CD4-positive, CD25-positive, alpha-beta regulatory T cell (primary cell): ENCODE measurements at regions not wholly inside any gene's neighbourhood (a gene's known extent, or its start where the extent isn't known, plus 50 kb on each side); places are given as distances from the start of the nearest gene placed in this dataset.

Source experiments
- ATAC-seq, 2 donors: fragments of 150-1000 bp; cut with Tn5 transposase; one replicate each; pipeline ENCODE4 v1.10.0; 2021; ENCODE audit warnings: low read depth in 2 of 2, moderate number of reproducible peaks in 2 of 2, moderate library complexity in 1 of 2
- DNase-seq, 3 donors: peaks; one replicate each; pipeline versions ENCODE4 v3.0.0 to v3.0.0-alpha.2; 2012 to 2022; ENCODE audit warnings: mixed read lengths in 1 of 3
- H3K27ac ChIP-seq: one replicate; pipeline ENCODE4 v1.7.0; 2013; ENCODE audit warnings: mild to moderate bottlenecking, low read length; ENCODE audit not compliant: insufficient read depth, poor library complexity, severe bottlenecking
- H3K27me3 ChIP-seq: one replicate; pipeline ENCODE4 v1.7.0; 2013; ENCODE audit warnings: low read length; ENCODE audit not compliant: control insufficient read depth, insufficient read depth
- H3K36me3 ChIP-seq: one replicate; pipeline ENCODE4 v1.7.0; 2013; ENCODE audit warnings: mild to moderate bottlenecking, low read length, moderate library complexity; ENCODE audit not compliant: control insufficient read depth, insufficient read depth
- H3K4me1 ChIP-seq: 2 replicates; pipeline ENCODE4 v1.7.0; 2013; ENCODE audit warnings: mild to moderate bottlenecking, low read length; ENCODE audit not compliant: insufficient read depth, control insufficient read depth, poor library complexity, severe bottlenecking
- H3K4me3 ChIP-seq: one replicate; pipeline ENCODE4 v1.7.0; 2013; ENCODE audit warnings: low read depth, mild to moderate bottlenecking, low read length, moderate library complexity
- H3K9me3 ChIP-seq, 2 experiments: 1 replicate in 1 of 2; 2 replicates in 1 of 2; pipeline ENCODE4 v1.7.0; 2013; ENCODE audit warnings: low read length in 2 of 2, mild to moderate bottlenecking in 1 of 2, moderate library complexity in 1 of 2; ENCODE audit not compliant: control insufficient read depth in 2 of 2
- H3K27ac Mint-ChIP-seq, 3 donors: one replicate each; pipeline ENCODE4 v1.8.0; 2020 to 2022; ENCODE audit warnings: mild to moderate bottlenecking in 3 of 3, mixed read lengths in 3 of 3, moderate library complexity in 2 of 3
- H3K27me3 Mint-ChIP-seq: one replicate; pipeline ENCODE4 v1.8.0; 2022; ENCODE audit warnings: mild to moderate bottlenecking, mixed read lengths
- H3K36me3 Mint-ChIP-seq: one replicate; pipeline ENCODE4 v1.8.0; 2020; ENCODE audit warnings: mixed read lengths
- H3K4me1 Mint-ChIP-seq, 4 donors: one replicate each; pipeline ENCODE4 v1.8.0; 2020 to 2022; ENCODE audit warnings: mixed read lengths in 4 of 4, mild to moderate bottlenecking in 1 of 4
- H3K4me3 Mint-ChIP-seq, 4 donors: one replicate each; pipeline ENCODE4 v1.8.0; 2020 to 2022; ENCODE audit warnings: mild to moderate bottlenecking in 4 of 4, mixed read lengths in 4 of 4, moderate library complexity in 3 of 4
- H3K9me3 Mint-ChIP-seq, 7 donors: one replicate each; pipeline ENCODE4 v1.8.0; 2020 to 2022; ENCODE audit warnings: mixed read lengths in 7 of 7, mild to moderate bottlenecking in 3 of 7, moderate library complexity in 2 of 7

GRCh38 chr6:165052561-165053480 lies 256.6 kb downstream of the C6orf118 start:
- no peaks in the 10 kb centered on the region for H3K27me3 ChIP-seq
- Mint-ChIP-seq H3K27ac (no peak overlapping the region), H3K27me3 (no peaks in the 10 kb centered on the region), H3K36me3 (no peaks in the 10 kb centered on the region), H3K9me3 (peaks cover 1 to 13% (median 7%) of the 10 kb centered on the region in 7 donors), H3K4me3 (no peak overlapping the region), H3K4me1 (no peaks in the 10 kb centered on the region)
- ATAC-seq (no peak), DNase-seq (no peak)
- no peak overlapping the region for H3K27ac ChIP-seq
- no peaks in the 10 kb centered on the region for H3K9me3 ChIP-seq
- H3K4me1 ChIP-seq, result no peaks in the 10 kb centered on the region
- no peaks in the 10 kb centered on the region for H3K36me3 ChIP-seq
- H3K4me3 ChIP-seq, result no peak overlapping the region

GRCh38 chr6:165049362-165049761 lies 260.0 kb downstream of the C6orf118 start:
- Histone ChIP-seq H3K27me3 (no peaks in the 10 kb centered on the region), H3K4me3 (no peak overlapping the region), H3K36me3 (no peaks in the 10 kb centered on the region), H3K27ac (no peak overlapping the region), H3K9me3 (no peaks in the 10 kb centered on the region), H3K4me1 (no peaks in the 10 kb centered on the region)
- peaks cover 1 to 34% (median 5%) of the 10 kb centered on the region in 7 donors for H3K9me3 Mint-ChIP-seq
- H3K4me3 Mint-ChIP-seq, result no peak overlapping the region
- no peak for ATAC-seq
- no peak overlapping the region for H3K27ac Mint-ChIP-seq
- no peaks in the 10 kb centered on the region for H3K36me3 Mint-ChIP-seq
- DNase-seq, result peak in 1 of 3 donors; percentile 4
- H3K4me1 Mint-ChIP-seq, result no peaks in the 10 kb centered on the region
- H3K27me3 Mint-ChIP-seq, result no peaks in the 10 kb centered on the region

GRCh38 chr6:165047952-165048351 lies 261.5 kb downstream of the C6orf118 start:
- no peaks in the 10 kb centered on the region for H3K27me3 ChIP-seq
- no peak overlapping the region for H3K4me3 Mint-ChIP-seq
- H3K4me1 ChIP-seq, result no peaks in the 10 kb centered on the region
- no peaks in the 10 kb centered on the region for H3K9me3 ChIP-seq
- H3K4me3 ChIP-seq, result no peak overlapping the region
- ATAC-seq, result no peak
- H3K27ac Mint-ChIP-seq, result no peak overlapping the region
- peaks cover 2 to 37% (median 8%) of the 10 kb centered on the region in 7 donors for H3K9me3 Mint-ChIP-seq
- no peaks in the 10 kb centered on the region for H3K36me3 Mint-ChIP-seq
- H3K27me3 Mint-ChIP-seq, result no peaks in the 10 kb centered on the region
- no peak overlapping the region for H3K27ac ChIP-seq
- H3K4me1 Mint-ChIP-seq, result no peaks in the 10 kb centered on the region
- DNase-seq, result no peak
- no peaks in the 10 kb centered on the region for H3K36me3 ChIP-seq

GRCh38 chr6:165045631-165046030 lies 263.8 kb downstream of the C6orf118 start:
- DNase-seq (no peak), ATAC-seq (no peak)

GRCh38 chr6:165042912-165043311 lies 266.5 kb downstream of the C6orf118 start:
- ATAC-seq, result no peak
- peaks cover 0 to 3% of the 10 kb centered on the region in 2 experiments for H3K9me3 ChIP-seq
- H3K27ac Mint-ChIP-seq, result no peak overlapping the region
- no peaks in the 10 kb centered on the region for H3K36me3 Mint-ChIP-seq
- H3K4me3 Mint-ChIP-seq, result no peak overlapping the region
- no peaks in the 10 kb centered on the region for H3K4me1 Mint-ChIP-seq
- H3K4me3 ChIP-seq, result no peak overlapping the region
- no peaks in the 10 kb centered on the region for H3K27me3 ChIP-seq
- no peak for DNase-seq
- H3K9me3 Mint-ChIP-seq, result peaks cover 3 to 25% (median 11%) of the 10 kb centered on the region in 7 donors
- no peak overlapping the region for H3K27ac ChIP-seq
- H3K4me1 ChIP-seq, result no peaks in the 10 kb centered on the region
- no peaks in the 10 kb centered on the region for H3K36me3 ChIP-seq
- no peaks in the 10 kb centered on the region for H3K27me3 Mint-ChIP-seq

More at GRCh38 chr6:165045631-165046030, 263.8 kb downstream of the C6orf118 start:
- H3K4me3 Mint-ChIP-seq, result no peak overlapping the region
- H3K27ac Mint-ChIP-seq, result no peak overlapping the region
- Histone ChIP-seq H3K4me3 (no peak overlapping the region), H3K27me3 (no peaks in the 10 kb centered on the region), H3K9me3 (peaks cover 0 to under 1% of the 10 kb centered on the region in 2 experiments), H3K36me3 (no peaks in the 10 kb centered on the region), H3K4me1 (no peaks in the 10 kb centered on the region), H3K27ac (no peak overlapping the region)
- no peaks in the 10 kb centered on the region for H3K4me1 Mint-ChIP-seq
- H3K36me3 Mint-ChIP-seq, result no peaks in the 10 kb centered on the region
- peaks cover 2 to 37% (median 8%) of the 10 kb centered on the region in 7 donors for H3K9me3 Mint-ChIP-seq
- H3K27me3 Mint-ChIP-seq, result no peaks in the 10 kb centered on the region

GRCh38 chr6:165040440-165040839 lies 269.0 kb downstream of the C6orf118 start:
- Histone ChIP-seq H3K4me1 (no peaks in the 10 kb centered on the region), H3K27ac (no peak overlapping the region), H3K27me3 (no peaks in the 10 kb centered on the region), H3K36me3 (no peaks in the 10 kb centered on the region), H3K4me3 (no peak overlapping the region), H3K9me3 (peaks cover 3 to 6% of the 10 kb centered on the region in 2 experiments)
- H3K27ac Mint-ChIP-seq, result peak overlapping the region in 1 of 3 donors; percentile 38
- H3K9me3 Mint-ChIP-seq, result peaks cover 2 to 16% (median 12%) of the 10 kb centered on the region in 7 donors
- H3K36me3 Mint-ChIP-seq, result no peaks in the 10 kb centered on the region
- DNase-seq (no peak), ATAC-seq (no peak)
- H3K4me3 Mint-ChIP-seq, result no peak overlapping the region
- no peaks in the 10 kb centered on the region for H3K27me3 Mint-ChIP-seq
- H3K4me1 Mint-ChIP-seq, result no peaks in the 10 kb centered on the region

- Mint-ChIP-seq H3K4me1 (no peaks in the 10 kb centered on the region), H3K27me3 (no peaks in the 10 kb centered on the region), H3K9me3 (peaks cover 3 to 20% (median 10%) of the 10 kb centered on the region in 7 donors), H3K27ac (no peak overlapping the region), H3K36me3 (no peaks in the 10 kb centered on the region), H3K4me3 (no peak overlapping the region)
- no peak overlapping the region for H3K27ac ChIP-seq
- H3K9me3 ChIP-seq, result peaks cover 3 to 6% of the 10 kb centered on the region in 2 experiments
- H3K4me1 ChIP-seq, result no peaks in the 10 kb centered on the region
- no peaks in the 10 kb centered on the region for H3K36me3 ChIP-seq
- ATAC-seq (no peak), DNase-seq (no peak)
- no peak overlapping the region for H3K4me3 ChIP-seq
- H3K27me3 ChIP-seq, result no peaks in the 10 kb centered on the region
Observed at GRCh38 chr6:165034271-165034741, 275.1 kb downstream of the C6orf118 start.
